Activated CD8-positive, alpha-beta T cell treated with anti-CD3 and anti-CD28 coated beads for 36 hours (primary cell): ENCODE measurements at regions not wholly inside any gene's neighbourhood (a gene's known extent, or its start where the extent isn't known, plus 50 kb on each side); places are given as distances from the start of the nearest gene placed in this dataset.

Experiments used
- ATAC-seq: fragments of 200-7000 bp; cut with Tn5 transposase; one replicate; pipeline ENCODE4 v1.10.0; 2021; ENCODE audit warnings: mild to moderate bottlenecking, moderate library complexity
- CTCF ChIA-PET: fragments of 350-600 bp; sonication (Branson Sonifier 250); formaldehyde crosslinking; loops from one replicate; lab custom pipeline; 2021; ENCODE audit warnings: antibody characterized with exemption; lab: Charles Lee
- POLR2A ChIA-PET: fragments of 350-600 bp; sonication (Branson Sonifier 250); formaldehyde crosslinking; loops from one replicate; lab custom pipeline; 2021; ENCODE audit warnings: antibody characterized with exemption; lab: Charles Lee
- DNase-seq: peaks from one replicate; pipeline ENCODE4 v3.0.0-alpha.2; 2020
- H3K27ac Mint-ChIP-seq: one replicate; pipeline ENCODE4 v1.8.0; 2021; ENCODE audit warnings: mild to moderate bottlenecking, mixed read lengths
- H3K27me3 Mint-ChIP-seq: one replicate; pipeline ENCODE4 v1.8.0; 2021; ENCODE audit warnings: mixed read lengths
- H3K36me3 Mint-ChIP-seq: one replicate; pipeline ENCODE4 v1.8.0; 2021; ENCODE audit warnings: low read depth, mixed read lengths
- H3K4me1 Mint-ChIP-seq: one replicate; pipeline ENCODE4 v1.8.0; 2021; ENCODE audit warnings: low read depth, mixed read lengths
- H3K4me3 Mint-ChIP-seq: one replicate; pipeline ENCODE4 v1.8.0; 2021; ENCODE audit warnings: mild to moderate bottlenecking, moderate library complexity, mixed read lengths
- H3K9me3 Mint-ChIP-seq: one replicate; pipeline ENCODE4 v1.8.0; 2021; ENCODE audit warnings: mixed read lengths
- intact Hi-C: fragments of 100-400 bp; cut with micrococcal nuclease; formaldehyde crosslinking; loops from one replicate; pipeline ENCODE4 v1.10.0; 2022
- TF ChIP-seq, protein P1 (sequence below): fragments of 200-600 bp; IDR thresholded peaks from one replicate; pipeline ENCODE4 v1.8.0; 2022; ENCODE audit warnings: antibody characterized with exemption, mild to moderate bottlenecking

DNA sequence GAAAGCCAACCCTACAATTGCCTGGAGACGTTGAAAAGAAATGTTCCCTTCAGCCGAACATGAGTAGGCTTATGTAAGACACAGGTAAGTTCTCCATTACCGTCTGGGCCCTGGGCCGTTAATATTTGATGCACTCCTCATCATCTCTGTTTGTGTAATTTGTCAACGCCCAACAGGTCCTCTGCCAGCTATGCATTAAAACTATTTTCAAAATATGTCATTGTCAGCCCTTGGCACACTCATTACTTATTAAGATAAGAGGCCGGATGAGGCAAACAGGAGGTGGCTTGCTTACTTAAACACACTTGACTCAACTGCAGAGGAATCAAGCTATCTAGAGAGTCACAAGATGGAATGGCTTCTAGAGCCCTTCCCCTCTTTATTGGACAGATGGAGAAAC lies 544.9 kb downstream of the TOX3 start:
- ATAC-seq (no peak), DNase-seq (no peak)
- Mint-ChIP-seq H3K36me3 (no peaks in the 10 kb centered on the region), H3K4me1 (no peaks in the 10 kb centered on the region), H3K9me3 (no peaks in the 10 kb centered on the region), H3K4me3 (no peak overlapping the region), H3K27ac (no peak overlapping the region), H3K27me3 (no peaks in the 10 kb centered on the region)
- CTCF ChIA-PET, result no interaction called here
- TF ChIP-seq, protein P1, sequence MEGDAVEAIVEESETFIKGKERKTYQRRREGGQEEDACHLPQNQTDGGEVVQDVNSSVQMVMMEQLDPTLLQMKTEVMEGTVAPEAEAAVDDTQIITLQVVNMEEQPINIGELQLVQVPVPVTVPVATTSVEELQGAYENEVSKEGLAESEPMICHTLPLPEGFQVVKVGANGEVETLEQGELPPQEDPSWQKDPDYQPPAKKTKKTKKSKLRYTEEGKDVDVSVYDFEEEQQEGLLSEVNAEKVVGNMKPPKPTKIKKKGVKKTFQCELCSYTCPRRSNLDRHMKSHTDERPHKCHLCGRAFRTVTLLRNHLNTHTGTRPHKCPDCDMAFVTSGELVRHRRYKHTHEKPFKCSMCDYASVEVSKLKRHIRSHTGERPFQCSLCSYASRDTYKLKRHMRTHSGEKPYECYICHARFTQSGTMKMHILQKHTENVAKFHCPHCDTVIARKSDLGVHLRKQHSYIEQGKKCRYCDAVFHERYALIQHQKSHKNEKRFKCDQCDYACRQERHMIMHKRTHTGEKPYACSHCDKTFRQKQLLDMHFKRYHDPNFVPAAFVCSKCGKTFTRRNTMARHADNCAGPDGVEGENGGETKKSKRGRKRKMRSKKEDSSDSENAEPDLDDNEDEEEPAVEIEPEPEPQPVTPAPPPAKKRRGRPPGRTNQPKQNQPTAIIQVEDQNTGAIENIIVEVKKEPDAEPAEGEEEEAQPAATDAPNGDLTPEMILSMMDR, result no peak
- intact Hi-C loops, result no loop called here
- POLR2A ChIA-PET, result no interaction called here

DNA sequence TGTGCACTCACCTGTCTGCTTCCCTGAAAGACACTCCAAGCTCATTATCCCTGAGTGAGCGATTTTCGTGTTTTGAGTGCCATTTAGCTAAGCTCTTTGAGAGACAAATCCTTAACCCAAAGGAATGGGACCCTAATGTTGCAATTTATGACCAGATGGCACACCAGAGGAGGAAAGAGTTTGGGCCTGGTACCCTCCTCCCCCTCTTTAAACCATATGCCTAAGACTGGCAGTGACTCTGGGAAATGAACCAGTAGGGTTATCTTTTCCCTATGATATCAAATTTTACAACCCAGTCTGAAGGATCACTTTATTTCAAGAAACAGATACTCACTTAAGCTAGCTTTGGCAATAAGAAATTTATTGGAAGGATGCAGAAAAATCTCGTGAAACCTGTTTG lies 550.4 kb downstream of the TOX3 start:
- DNase-seq (no peak), ATAC-seq (no peak)
- H3K27ac Mint-ChIP-seq, result no peak overlapping the region
- intact Hi-C loops, result no loop called here
- no peaks in the 10 kb centered on the region for H3K4me1 Mint-ChIP-seq
- no peaks in the 10 kb centered on the region for H3K36me3 Mint-ChIP-seq
- CTCF ChIA-PET, result no interaction called here
- no peaks in the 10 kb centered on the region for H3K27me3 Mint-ChIP-seq
- TF ChIP-seq, protein P1, result no peak
- H3K9me3 Mint-ChIP-seq, result no peaks in the 10 kb centered on the region
- POLR2A ChIA-PET, result interaction anchor here (0.5 to 1.0 kb wide), 2 partner anchors 12 to 115 kb away, joined by 3 read pairs; no protein-coding TSS in a partner anchor
- H3K4me3 Mint-ChIP-seq, result no peak overlapping the region

DNA sequence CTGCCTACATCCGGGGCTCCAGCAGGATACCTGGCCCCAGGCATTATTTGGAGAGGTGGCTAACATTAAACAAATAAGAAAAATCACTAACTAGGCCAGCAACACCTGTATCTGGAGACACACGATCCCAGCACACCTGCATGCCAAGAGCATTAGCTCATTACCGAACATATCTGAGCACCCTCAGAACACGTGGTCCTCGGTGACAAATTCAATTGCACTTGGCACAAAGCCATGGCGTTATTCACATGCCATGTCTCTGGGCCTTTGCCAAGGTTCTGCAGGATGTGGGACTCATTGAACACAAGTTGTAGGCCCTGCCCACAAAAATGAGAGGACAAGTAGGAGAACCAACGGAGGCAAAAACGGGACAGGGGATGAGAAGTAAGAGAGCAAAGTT lies 552.3 kb downstream of the TOX3 start:
- POLR2A ChIA-PET, result no interaction called here
- no peak for DNase-seq
- CTCF ChIA-PET, result interaction anchor here (0.7 kb wide), 1 partner anchor 73 kb away, joined by 3 read pairs; no protein-coding TSS in a partner anchor

DNA sequence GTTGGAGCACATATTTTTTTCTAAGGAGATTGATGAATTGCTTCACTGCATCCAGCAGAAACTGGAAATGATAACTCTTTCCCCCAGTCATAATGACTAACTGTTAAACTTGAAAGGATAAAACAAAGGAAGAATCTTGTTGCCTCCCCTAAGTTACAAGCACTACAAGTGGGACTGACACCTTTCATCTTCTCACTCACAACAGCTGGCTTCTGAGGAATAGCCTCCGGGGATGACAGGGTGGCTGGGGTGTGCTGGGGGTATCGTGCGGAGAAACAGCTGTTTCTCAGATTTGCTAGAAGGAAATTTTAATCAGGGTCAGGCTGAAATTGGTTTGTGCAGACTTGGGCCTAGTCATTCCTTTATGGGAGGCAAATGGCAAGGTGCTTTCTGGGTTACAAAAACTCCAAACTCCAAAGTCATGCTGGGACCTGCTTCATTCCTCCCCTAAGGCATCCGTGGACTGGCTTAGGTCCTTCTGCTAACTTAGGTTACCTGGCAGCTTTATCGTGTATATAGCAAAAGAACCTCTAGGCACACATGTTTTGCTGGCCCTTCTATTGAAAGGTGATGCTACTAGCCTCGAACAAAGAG lies 557.2 kb downstream of the TOX3 start:
- H3K4me3 Mint-ChIP-seq, result no peak overlapping the region
- CTCF ChIA-PET, result interaction anchor here (2.1 kb wide), 1 partner anchor 7 kb away, joined by 7 read pairs; no protein-coding TSS in a partner anchor

More for the DNA sequence above, 552.3 kb downstream of the TOX3 start:
- no peak overlapping the region for H3K27ac Mint-ChIP-seq
- TF ChIP-seq, protein P1, result no peak
- no peaks in the 10 kb centered on the region for H3K36me3 Mint-ChIP-seq
- H3K27me3 Mint-ChIP-seq, result no peaks in the 10 kb centered on the region
- intact Hi-C loops, result no loop called here
- no peak for ATAC-seq
- peaks cover 3% of the 10 kb centered on the region for H3K9me3 Mint-ChIP-seq
- no peak overlapping the region for H3K4me3 Mint-ChIP-seq
- no peaks in the 10 kb centered on the region for H3K4me1 Mint-ChIP-seq

DNA sequence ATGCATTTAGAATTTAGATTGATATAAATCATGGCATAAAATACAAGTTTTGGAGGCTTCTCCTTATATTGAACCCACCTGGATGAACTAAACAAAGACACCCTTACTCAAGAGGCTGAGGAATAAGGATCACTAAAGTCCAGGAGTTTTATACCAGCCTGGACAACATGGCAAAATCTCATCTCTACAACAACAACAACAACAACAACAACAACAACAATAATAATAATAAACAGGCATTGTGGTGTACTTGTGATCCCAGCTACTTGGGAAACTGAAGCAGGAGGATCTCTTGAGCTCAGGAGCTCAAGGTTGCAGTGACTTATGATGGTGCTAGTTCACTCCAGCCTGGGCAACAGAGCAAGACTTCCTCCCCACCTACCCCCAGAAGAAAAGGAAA lies 558.0 kb downstream of the TOX3 start:
- no peak for ATAC-seq
- CTCF ChIA-PET, result no interaction called here
- no peaks in the 10 kb centered on the region for H3K4me1 Mint-ChIP-seq

More for the DNA sequence above, 557.2 kb downstream of the TOX3 start:
- ATAC-seq (no peak), DNase-seq (no peak)
- Mint-ChIP-seq H3K27me3 (no peaks in the 10 kb centered on the region), H3K4me1 (no peaks in the 10 kb centered on the region), H3K27ac (no peak overlapping the region), H3K36me3 (no peaks in the 10 kb centered on the region), H3K9me3 (peaks cover 5% of the 10 kb centered on the region)
- TF ChIP-seq, protein P1, result no peak
- POLR2A ChIA-PET, result no interaction called here
- intact Hi-C loops, result no loop called here

More for the DNA sequence above, 558.0 kb downstream of the TOX3 start:
- POLR2A ChIA-PET, result no interaction called here
- Mint-ChIP-seq H3K4me3 (no peak overlapping the region), H3K27me3 (no peaks in the 10 kb centered on the region), H3K36me3 (no peaks in the 10 kb centered on the region), H3K9me3 (peaks cover 5% of the 10 kb centered on the region), H3K27ac (no peak overlapping the region)
- no peak for DNase-seq
- TF ChIP-seq, protein P1, result no peak
- intact Hi-C loops, result no loop called here
